ENCODE measurements at regions not wholly inside any gene's neighbourhood (a gene's known extent, or its start where the extent isn't known, plus 50 kb on each side); places are given as distances from the start of the nearest gene placed in this dataset.
"Not testable (repeated sequence)": the region's sequence is repeated elsewhere in the genome, so short reads cannot be mapped to it uniquely, and the experiment has no call there.

DNA sequence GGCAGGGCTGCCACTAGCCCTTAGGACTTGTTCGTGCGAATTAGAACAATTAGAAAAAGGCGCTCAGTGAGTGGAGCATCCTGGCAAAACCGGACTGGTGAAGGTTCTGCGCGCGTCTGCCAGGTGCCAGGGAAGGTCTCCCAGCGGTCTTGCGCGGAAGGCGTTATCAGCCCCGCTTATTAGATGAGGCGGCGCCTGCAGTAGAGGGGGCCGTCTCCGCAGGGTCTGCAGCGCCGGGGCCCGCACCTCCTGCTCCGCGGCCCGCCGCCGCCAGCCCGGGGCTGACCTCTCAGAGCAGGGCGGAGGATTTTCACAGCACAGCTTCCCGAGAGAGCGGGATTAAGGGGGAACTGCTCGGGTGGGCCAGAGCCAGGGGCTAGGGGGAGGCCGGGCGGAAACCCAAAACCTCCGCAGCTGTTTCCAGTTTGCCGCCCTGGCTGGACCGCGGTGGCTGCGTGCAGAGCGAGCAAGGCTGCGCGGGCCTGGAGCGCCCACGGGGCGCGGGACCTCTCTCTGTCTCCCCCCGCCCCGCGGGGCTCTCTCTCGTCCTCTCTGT, 155.2 kb downstream of the FOXD2 start:
- no peak for DNase-seq (ENCODE audit: extremely low spot score)
- TF ChIP-seq FOXM1 (IDR thresholded peaks at IDR 0.05; ENCODE audit: borderline replicate concordance): no peak
- no peak for TF ChIP-seq TARDBP (IDR thresholded peaks at IDR 0.05)
- no peak for TF ChIP-seq SUZ12 (IDR thresholded peaks at IDR 0.05)
- TF ChIP-seq NFRKB (IDR thresholded peaks at IDR 0.05): no peak
- TF ChIP-seq LEF1 (IDR thresholded peaks at IDR 0.05; ENCODE audit: borderline replicate concordance): no peak
- no peak for TF ChIP-seq CTBP1 (IDR thresholded peaks at IDR 0.05; ENCODE audit: borderline replicate concordance)
- TF ChIP-seq, protein P1, sequence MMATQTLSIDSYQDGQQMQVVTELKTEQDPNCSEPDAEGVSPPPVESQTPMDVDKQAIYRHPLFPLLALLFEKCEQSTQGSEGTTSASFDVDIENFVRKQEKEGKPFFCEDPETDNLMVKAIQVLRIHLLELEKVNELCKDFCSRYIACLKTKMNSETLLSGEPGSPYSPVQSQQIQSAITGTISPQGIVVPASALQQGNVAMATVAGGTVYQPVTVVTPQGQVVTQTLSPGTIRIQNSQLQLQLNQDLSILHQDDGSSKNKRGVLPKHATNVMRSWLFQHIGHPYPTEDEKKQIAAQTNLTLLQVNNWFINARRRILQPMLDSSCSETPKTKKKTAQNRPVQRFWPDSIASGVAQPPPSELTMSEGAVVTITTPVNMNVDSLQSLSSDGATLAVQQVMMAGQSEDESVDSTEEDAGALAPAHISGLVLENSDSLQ (IDR thresholded peaks at IDR 0.05): no peak
- TF ChIP-seq FOXK2 (IDR thresholded peaks at IDR 0.05): no peak
- no peak for TF ChIP-seq BHLHE40 (IDR thresholded peaks at IDR 0.05; ENCODE audit: borderline replicate concordance)
- no peak for TF ChIP-seq ELF4 (IDR thresholded peaks at IDR 0.05)
- no peak for TF ChIP-seq FOXA1 (IDR thresholded peaks at IDR 0.05)
- TF ChIP-seq HDGF (IDR thresholded peaks at IDR 0.05; ENCODE audit: borderline replicate concordance): no peak
- TF ChIP-seq SP1 (IDR thresholded peaks at IDR 0.05): no peak
- CTCF ChIA-PET: no interaction called here
- POLR2A ChIA-PET: no interaction called here

DNA sequence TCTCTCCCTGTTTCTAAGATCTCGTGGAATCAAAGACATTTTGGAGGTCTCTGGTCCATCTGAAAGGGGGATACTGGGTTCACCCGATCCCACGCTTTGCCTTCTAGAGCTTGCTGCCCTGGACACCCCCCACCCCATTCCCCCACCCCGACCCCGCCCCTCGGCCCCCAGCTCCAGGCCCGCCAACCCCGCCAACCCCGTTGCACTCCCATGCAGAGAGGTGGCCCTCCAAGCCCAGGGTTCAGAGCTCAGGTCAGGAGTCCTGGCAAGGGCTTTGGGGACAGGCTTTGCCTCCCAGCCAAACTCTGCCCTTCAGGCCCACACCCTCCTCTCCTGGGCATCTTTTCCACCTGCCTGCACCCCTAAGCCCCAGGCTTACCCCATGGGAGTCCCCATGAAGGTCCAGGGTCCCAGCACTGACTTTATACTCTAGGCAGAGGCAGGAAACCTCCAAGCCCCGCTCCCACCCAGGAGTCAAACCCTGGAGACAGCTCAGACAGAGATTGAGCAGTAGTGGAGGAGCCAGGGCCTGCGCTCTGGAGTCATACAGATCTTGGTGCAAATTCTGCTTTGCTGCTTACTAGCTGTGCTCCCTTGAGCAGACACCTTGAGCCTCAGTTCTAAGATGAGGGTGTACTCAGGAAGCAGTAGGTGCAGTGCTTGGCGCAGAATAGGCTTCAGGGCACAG, 155.9 kb downstream of the FOXD2 start:
- no peak for DNase-seq (ENCODE audit: extremely low spot score)
- CTCF ChIA-PET: interaction anchor here (0.6 kb wide), 1 partner anchor 24 kb away, joined by 3 read pairs; no protein-coding TSS in a partner anchor
- TF ChIP-seq ARNT (IDR thresholded peaks at IDR 0.05): no peak
- no peak for TF ChIP-seq NFRKB (IDR thresholded peaks at IDR 0.05)
- TF ChIP-seq BHLHE40 (IDR thresholded peaks at IDR 0.05; ENCODE audit: borderline replicate concordance): no peak
- no peak for TF ChIP-seq SP1 (IDR thresholded peaks at IDR 0.05)
- no peak for TF ChIP-seq CTBP1 (IDR thresholded peaks at IDR 0.05; ENCODE audit: borderline replicate concordance)
- TF ChIP-seq SUZ12 (IDR thresholded peaks at IDR 0.05): no peak
- TF ChIP-seq HDGF (IDR thresholded peaks at IDR 0.05; ENCODE audit: borderline replicate concordance): no peak
- TF ChIP-seq ZNF384 (IDR thresholded peaks at IDR 0.05): no peak

DNA sequence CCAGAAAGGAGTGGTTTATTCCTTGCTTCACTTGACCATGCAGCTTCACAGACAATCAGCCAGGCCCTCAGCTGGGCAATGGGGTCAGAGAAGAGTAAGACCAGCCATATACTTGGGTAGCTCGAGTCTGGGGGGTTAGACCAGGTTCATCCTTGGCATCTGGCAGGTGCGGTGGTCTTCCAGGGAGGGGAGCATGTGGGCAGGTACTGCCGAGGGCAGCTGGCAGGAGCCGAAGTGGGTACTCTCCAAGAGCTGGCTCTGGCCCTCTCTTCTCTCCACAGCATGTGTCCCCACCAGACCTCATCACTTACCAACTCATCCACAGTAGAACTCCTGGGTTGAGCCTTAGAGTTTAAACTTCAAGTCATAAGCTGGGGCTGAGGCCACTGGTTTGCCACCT, 156.8 kb downstream of the FOXD2 start:
- TF ChIP-seq NFRKB (IDR thresholded peaks at IDR 0.05) (no peak), L3MBTL2 (conservative IDR thresholded peaks at IDR 0.05) (no peak)
- no peak for DNase-seq (ENCODE audit: extremely low spot score)
- ChIA-PET CTCF (no interaction called here), POLR2A (no interaction called here)

More for the DNA sequence above, 155.9 kb downstream of the FOXD2 start:
- POLR2A ChIA-PET: no interaction called here

DNA sequence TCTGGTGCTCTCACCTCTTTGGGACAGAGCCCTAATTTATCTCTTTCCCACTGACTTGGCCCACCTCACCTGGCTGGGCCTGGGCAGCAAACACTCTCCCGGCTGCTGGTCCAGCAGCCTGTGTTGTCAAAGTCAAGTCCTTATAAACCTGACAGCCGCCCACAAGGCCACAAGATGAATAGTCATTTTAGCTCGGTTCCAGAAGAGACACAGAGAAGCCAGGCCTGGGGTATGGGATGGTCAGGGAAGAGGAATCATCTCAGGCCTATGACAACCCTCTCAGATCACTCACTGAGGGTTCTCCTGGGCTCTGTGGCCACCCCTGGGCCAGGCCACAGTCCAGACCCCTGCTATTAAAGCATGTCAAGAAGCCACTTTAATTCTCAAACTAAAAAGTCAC, 158.5 kb downstream of the FOXD2 start:
- TF ChIP-seq ZNF384 (IDR thresholded peaks at IDR 0.05) (no peak), ELF4 (IDR thresholded peaks at IDR 0.05) (no peak), NFRKB (IDR thresholded peaks at IDR 0.05) (no peak), FOXK2 (IDR thresholded peaks at IDR 0.05) (no peak), HDGF (IDR thresholded peaks at IDR 0.05; ENCODE audit: borderline replicate concordance) (no peak), FOXA1 (IDR thresholded peaks at IDR 0.05) (no peak), LEF1 (IDR thresholded peaks at IDR 0.05; ENCODE audit: borderline replicate concordance) (no peak)
- POLR2A ChIA-PET: no interaction called here
- CTCF ChIA-PET: no interaction called here
- DNase-seq (ENCODE audit: extremely low spot score): no peak

GRCh38 chr1:47598357-47598756, 160.5 kb downstream of the FOXD2 start:
- CTCF ChIA-PET: no interaction called here
- TF ChIP-seq FOXM1 (IDR thresholded peaks at IDR 0.05; ENCODE audit: borderline replicate concordance) (no peak), LEF1 (IDR thresholded peaks at IDR 0.05; ENCODE audit: borderline replicate concordance) (no peak), FOXA1 (IDR thresholded peaks at IDR 0.05) (no peak), SUZ12 (IDR thresholded peaks at IDR 0.05) (no peak), FOXK2 (IDR thresholded peaks at IDR 0.05) (no peak), L3MBTL2 (conservative IDR thresholded peaks at IDR 0.05) (no peak), CTBP1 (IDR thresholded peaks at IDR 0.05; ENCODE audit: borderline replicate concordance) (no peak), TARDBP (IDR thresholded peaks at IDR 0.05) (no peak), ELF4 (IDR thresholded peaks at IDR 0.05) (no peak), BHLHE40 (IDR thresholded peaks at IDR 0.05; ENCODE audit: borderline replicate concordance) (no peak), ZNF384 (IDR thresholded peaks at IDR 0.05) (no peak), HDGF (IDR thresholded peaks at IDR 0.05; ENCODE audit: borderline replicate concordance) (no peak), SP1 (IDR thresholded peaks at IDR 0.05) (no peak), ARNT (IDR thresholded peaks at IDR 0.05) (no peak), NFRKB (IDR thresholded peaks at IDR 0.05) (no peak)
- TF ChIP-seq, protein P1 (IDR thresholded peaks at IDR 0.05): no peak
- POLR2A ChIA-PET: interaction anchor here (1.1 kb wide), 1 partner anchor 21 kb away, joined by 3 read pairs; no protein-coding TSS in a partner anchor
- DNase-seq (ENCODE audit: extremely low spot score): no peak

DNA sequence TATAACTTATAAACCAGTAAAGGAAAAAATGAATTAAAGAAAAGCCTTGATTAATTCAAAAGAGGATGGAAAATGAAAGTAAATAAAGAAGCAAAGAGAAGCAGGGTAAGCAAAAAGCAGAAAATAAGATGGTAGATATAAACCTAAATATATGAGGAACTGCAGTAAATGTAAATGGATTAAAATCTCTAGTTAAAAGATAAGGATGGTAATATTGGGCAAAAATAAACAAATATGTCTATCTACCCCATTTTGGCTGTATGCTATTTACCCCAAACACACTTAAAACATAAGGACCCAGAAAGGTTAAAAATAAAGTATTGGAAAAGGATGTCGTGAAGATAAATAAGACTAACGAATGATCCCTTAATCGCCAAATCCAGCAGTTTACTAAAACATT, 161.9 kb downstream of the FOXD2 start:
- TF ChIP-seq TARDBP (IDR thresholded peaks at IDR 0.05): no peak
- no peak for TF ChIP-seq SP1 (IDR thresholded peaks at IDR 0.05)
- no peak for TF ChIP-seq ELF4 (IDR thresholded peaks at IDR 0.05)
- TF ChIP-seq HDGF (IDR thresholded peaks at IDR 0.05; ENCODE audit: borderline replicate concordance): no peak
- TF ChIP-seq, protein P1 (IDR thresholded peaks at IDR 0.05): no peak
- TF ChIP-seq ARNT (IDR thresholded peaks at IDR 0.05): no peak
- no peak for TF ChIP-seq BHLHE40 (IDR thresholded peaks at IDR 0.05; ENCODE audit: borderline replicate concordance)
- TF ChIP-seq ZNF384 (IDR thresholded peaks at IDR 0.05): no peak
- TF ChIP-seq FOXM1 (IDR thresholded peaks at IDR 0.05; ENCODE audit: borderline replicate concordance): no peak
- no peak for TF ChIP-seq FOXA1 (IDR thresholded peaks at IDR 0.05)
- TF ChIP-seq CTBP1 (IDR thresholded peaks at IDR 0.05; ENCODE audit: borderline replicate concordance): no peak
- TF ChIP-seq FOXK2 (IDR thresholded peaks at IDR 0.05): no peak
- ChIA-PET CTCF (no interaction called here), POLR2A (no interaction called here)
- no peak for DNase-seq (ENCODE audit: extremely low spot score)

DNA sequence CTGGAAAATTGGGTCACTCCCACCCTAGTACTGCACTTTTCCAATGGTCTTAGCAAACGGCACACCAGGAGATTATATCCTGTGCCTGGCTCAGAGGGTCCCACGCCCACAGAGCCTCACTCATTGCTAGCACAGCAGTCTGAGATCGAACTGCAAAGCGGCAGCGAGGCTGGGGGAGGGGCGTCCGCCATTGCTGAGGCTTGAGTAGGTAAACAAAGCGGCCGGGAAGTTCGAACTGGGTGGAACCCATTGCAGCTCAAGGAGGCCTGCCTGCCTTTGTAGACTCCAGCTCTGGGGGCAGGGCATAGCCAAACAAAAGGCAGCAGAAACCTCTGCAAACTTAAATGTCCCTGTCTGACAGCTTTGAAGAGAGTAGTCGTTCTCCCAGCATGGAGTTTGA, 164.6 kb downstream of the FOXD2 start:
- CTCF ChIA-PET; DNase-seq (ENCODE audit: extremely low spot score); POLR2A ChIA-PET: not testable (repeated sequence)

- POLR2A ChIA-PET; CTCF ChIA-PET; DNase-seq (ENCODE audit: extremely low spot score): not testable (repeated sequence)
Measured at GRCh38 chr1:47604869-47605268, 167.0 kb downstream of the FOXD2 start.

Data from HEK293T (cell line).